ENCODE measurements at regions not wholly inside any gene's neighbourhood (a gene's known extent, or its start where the extent isn't known, plus 50 kb on each side); places are given as distances from the start of the nearest gene placed in this dataset.

- Histone ChIP-seq H3K4me2 (ENCODE audit: insufficient read depth, low read length) (no peak overlapping the region), H3K9me3 (replicated peaks; ENCODE audit: control insufficient read depth, insufficient read depth, low read length) (no peaks in the 10 kb centered on the region), H3K4me1 (ENCODE audit: control insufficient read depth, extremely low read depth, insufficient read depth, low read length) (no peaks in the 10 kb centered on the region), H3K9me1 (replicated peaks; ENCODE audit: control insufficient read depth, extremely low read depth, insufficient read depth, low read length) (no peaks in the 10 kb centered on the region), H3K9ac (replicated peaks; ENCODE audit: extremely low read depth, insufficient read depth, low read length) (no peak overlapping the region), H2AFZ (ENCODE audit: low read depth, low read length) (no peak overlapping the region), H3K4me3 (replicated peaks in 1 of 3; ENCODE audit: insufficient read depth in 1 of 3, low read depth in 1 of 3, low read length in 3 of 3) (no peak overlapping the region), H3K27ac (ENCODE audit: insufficient read depth, low read depth, low read length) (no peak overlapping the region), H4K20me1 (replicated peaks; ENCODE audit: control insufficient read depth, extremely low read depth, insufficient read depth, low read length) (no peaks in the 10 kb centered on the region), H3K36me3 (ENCODE audit: control insufficient read depth in 2 of 2, extremely low read depth in 1 of 2, insufficient read depth in 2 of 2, low read length in 2 of 2) (no peaks in the 10 kb centered on the region), H3K27me3 (ENCODE audit: control insufficient read depth in 2 of 2, insufficient read depth in 2 of 2, low read length in 2 of 2) (no peaks in the 10 kb centered on the region), H3K79me2 (ENCODE audit: control insufficient read depth, insufficient read depth, low read length) (no peaks in the 10 kb centered on the region)
- BruUV-seq (replicated peaks): no TSS peak
- dilution Hi-C loops (cut with MboI; ENCODE audit: extremely low pct_ligation_motif_present, low sequenced_read_pairs) (no loop called here), intact Hi-C loops (cut with micrococcal nuclease) (no loop called here)
- FAIRE-seq (no peak), DNase-seq (ENCODE audit: low read depth, low spot score) (no peak)
- POLR2A ChIA-PET: no interaction called here
- TF ChIP-seq FOS (IDR thresholded peaks at IDR 0.05; ENCODE audit: borderline replicate concordance, insufficient read depth, low read length) (no peak), EZH2 (IDR thresholded peaks at IDR 0.05; ENCODE audit: borderline replicate concordance, low read depth, low read length, severe bottlenecking) (no peak), JUN (IDR thresholded peaks at IDR 0.05; ENCODE audit: borderline replicate concordance, insufficient read depth, insufficient read length, low read depth) (no peak), GATA2 (IDR thresholded peaks at IDR 0.05; ENCODE audit: insufficient read depth, insufficient read length, low read depth, low read length) (no peak), POLR2AphosphoS5 (IDR thresholded peaks at IDR 0.05; ENCODE audit: insufficient read depth, low read depth, low read length) (no peak)
- TF ChIP-seq, protein P1, sequence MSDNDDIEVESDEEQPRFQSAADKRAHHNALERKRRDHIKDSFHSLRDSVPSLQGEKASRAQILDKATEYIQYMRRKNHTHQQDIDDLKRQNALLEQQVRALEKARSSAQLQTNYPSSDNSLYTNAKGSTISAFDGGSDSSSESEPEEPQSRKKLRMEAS (IDR thresholded peaks at IDR 0.05; ENCODE audit: insufficient read depth, insufficient read length): no peak
- CTCF ChIA-PET: interaction anchor here (1.0 kb wide), 1 partner anchor 388 kb away, joined by 3 read pairs; no protein-coding TSS in a partner anchor
Measured at GRCh38 chr2:18907508-18907907, 318.1 kb upstream of the NT5C1B start.

DNA sequence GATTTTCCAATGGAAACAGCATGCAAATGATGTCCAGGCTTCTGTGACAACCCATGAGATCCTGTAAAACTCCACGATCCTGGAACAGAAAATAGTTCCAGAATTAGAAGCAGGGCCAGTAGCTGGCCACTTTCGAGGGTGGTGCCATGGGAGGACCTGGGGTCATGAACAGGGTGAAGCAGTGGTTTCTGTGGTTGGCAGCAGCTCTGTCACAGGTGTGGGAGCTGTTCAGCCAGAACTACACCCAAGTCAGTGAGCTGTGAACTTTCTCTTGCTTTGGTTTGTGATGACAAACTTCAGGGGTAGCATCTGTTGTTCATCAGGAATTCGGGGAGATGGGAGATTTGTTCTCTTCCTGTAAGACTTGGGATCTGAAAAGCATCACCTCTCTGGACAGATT is 314.4 kb upstream of the NT5C1B start:
- DNase-seq (ENCODE audit: low read depth, low spot score) (no peak), FAIRE-seq (no peak)
- BruUV-seq (replicated peaks): no TSS peak
- Histone ChIP-seq H3K4me1 (ENCODE audit: control insufficient read depth, extremely low read depth, insufficient read depth, low read length) (no peaks in the 10 kb centered on the region), H2AFZ (ENCODE audit: low read depth, low read length) (no peak overlapping the region), H3K79me2 (ENCODE audit: control insufficient read depth, insufficient read depth, low read length) (no peaks in the 10 kb centered on the region), H3K27ac (ENCODE audit: insufficient read depth, low read depth, low read length) (no peak overlapping the region), H3K27me3 (ENCODE audit: control insufficient read depth in 2 of 2, insufficient read depth in 2 of 2, low read length in 2 of 2) (no peaks in the 10 kb centered on the region), H3K9me1 (replicated peaks; ENCODE audit: control insufficient read depth, extremely low read depth, insufficient read depth, low read length) (no peaks in the 10 kb centered on the region), H3K4me2 (ENCODE audit: insufficient read depth, low read length) (no peak overlapping the region), H4K20me1 (replicated peaks; ENCODE audit: control insufficient read depth, extremely low read depth, insufficient read depth, low read length) (no peaks in the 10 kb centered on the region), H3K9me3 (replicated peaks; ENCODE audit: control insufficient read depth, insufficient read depth, low read length) (no peaks in the 10 kb centered on the region), H3K36me3 (ENCODE audit: control insufficient read depth in 2 of 2, extremely low read depth in 1 of 2, insufficient read depth in 2 of 2, low read length in 2 of 2) (no peaks in the 10 kb centered on the region), H3K4me3 (replicated peaks in 1 of 3; ENCODE audit: insufficient read depth in 1 of 3, low read depth in 1 of 3, low read length in 3 of 3) (no peak overlapping the region), H3K9ac (replicated peaks; ENCODE audit: extremely low read depth, insufficient read depth, low read length) (no peak overlapping the region)
- TF ChIP-seq, protein P2, sequence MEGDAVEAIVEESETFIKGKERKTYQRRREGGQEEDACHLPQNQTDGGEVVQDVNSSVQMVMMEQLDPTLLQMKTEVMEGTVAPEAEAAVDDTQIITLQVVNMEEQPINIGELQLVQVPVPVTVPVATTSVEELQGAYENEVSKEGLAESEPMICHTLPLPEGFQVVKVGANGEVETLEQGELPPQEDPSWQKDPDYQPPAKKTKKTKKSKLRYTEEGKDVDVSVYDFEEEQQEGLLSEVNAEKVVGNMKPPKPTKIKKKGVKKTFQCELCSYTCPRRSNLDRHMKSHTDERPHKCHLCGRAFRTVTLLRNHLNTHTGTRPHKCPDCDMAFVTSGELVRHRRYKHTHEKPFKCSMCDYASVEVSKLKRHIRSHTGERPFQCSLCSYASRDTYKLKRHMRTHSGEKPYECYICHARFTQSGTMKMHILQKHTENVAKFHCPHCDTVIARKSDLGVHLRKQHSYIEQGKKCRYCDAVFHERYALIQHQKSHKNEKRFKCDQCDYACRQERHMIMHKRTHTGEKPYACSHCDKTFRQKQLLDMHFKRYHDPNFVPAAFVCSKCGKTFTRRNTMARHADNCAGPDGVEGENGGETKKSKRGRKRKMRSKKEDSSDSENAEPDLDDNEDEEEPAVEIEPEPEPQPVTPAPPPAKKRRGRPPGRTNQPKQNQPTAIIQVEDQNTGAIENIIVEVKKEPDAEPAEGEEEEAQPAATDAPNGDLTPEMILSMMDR (IDR thresholded peaks at IDR 0.05; ENCODE audit: extremely low read depth in 1 of 2, insufficient read depth in 1 of 2, low read depth in 1 of 2, low read length in 2 of 2): no peak
- no peak for TF ChIP-seq EZH2 (IDR thresholded peaks at IDR 0.05; ENCODE audit: borderline replicate concordance, low read depth, low read length, severe bottlenecking)
- TF ChIP-seq, protein P1 (IDR thresholded peaks at IDR 0.05; ENCODE audit: insufficient read depth, insufficient read length): no peak
- no peak for TF ChIP-seq MYC (IDR thresholded peaks at IDR 0.05; ENCODE audit: low read depth, low read length)
- no peak for TF ChIP-seq JUN (IDR thresholded peaks at IDR 0.05; ENCODE audit: borderline replicate concordance, insufficient read depth, insufficient read length, low read depth)
- ChIA-PET POLR2A (no interaction called here), CTCF (interaction anchor here (2.3 kb wide), 1 partner anchor 11 kb away, joined by 6 read pairs; no protein-coding TSS in a partner anchor)
- intact Hi-C loops (cut with micrococcal nuclease) (no loop called here), dilution Hi-C loops (cut with MboI; ENCODE audit: extremely low pct_ligation_motif_present, low sequenced_read_pairs) (no loop called here)

Measured in endothelial cell of umbilical vein (primary cell).